ENCODE measurements at regions not wholly inside any gene's neighbourhood (a gene's known extent, or its start where the extent isn't known, plus 50 kb on each side); places are given as distances from the start of the nearest gene placed in this dataset.

DNA sequence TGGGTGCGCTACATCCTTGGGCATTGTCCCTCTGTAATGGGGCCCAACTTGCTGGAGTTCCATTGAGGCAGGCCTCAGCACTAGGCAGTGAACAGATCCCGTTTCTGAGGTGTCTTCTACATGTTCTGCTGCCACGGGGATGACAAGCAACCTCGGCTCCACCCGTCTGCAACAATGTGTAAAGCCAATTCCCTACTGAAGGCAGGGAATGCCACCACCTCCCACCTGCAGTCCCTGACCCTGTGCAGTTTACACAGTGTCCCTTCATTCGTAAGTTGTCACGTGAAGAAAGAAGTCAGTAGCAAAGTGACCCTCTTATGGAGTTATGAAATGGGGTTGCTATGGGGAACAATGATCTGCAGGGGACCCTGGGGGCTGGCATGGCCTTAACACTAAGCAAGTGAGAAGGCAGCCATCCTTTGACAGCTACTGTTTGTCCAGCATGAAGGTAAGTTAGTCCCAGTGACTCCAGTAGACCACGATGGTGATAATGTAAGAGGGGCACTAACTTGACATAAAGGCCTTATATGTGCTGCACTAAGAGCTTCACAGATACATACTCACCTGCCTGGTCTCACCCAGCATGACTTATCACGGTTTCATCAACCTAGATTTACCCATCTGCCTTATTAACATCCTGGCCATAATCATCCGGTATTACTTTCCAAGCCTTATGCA lies 130.6 kb upstream of the ZSWIM2 start:
- TF ChIP-seq EP300 (IDR thresholded peaks at IDR 0.05) (no peak), CTCF (IDR thresholded peaks at IDR 0.05) (no peak), POLR2AphosphoS5 (IDR thresholded peaks at IDR 0.05) (no peak)
